BJ (cell line): ENCODE measurements at regions not wholly inside any gene's neighbourhood (a gene's known extent, or its start where the extent isn't known, plus 50 kb on each side); places are given as distances from the start of the nearest gene placed in this dataset.
"Not testable (repeated sequence)": the region's sequence is repeated elsewhere in the genome, so short reads cannot be mapped to it uniquely, and the experiment has no call there.

ENCODE experiments used
- CTCF ChIA-PET: fragments of 350-600 bp; formaldehyde crosslinking; extraction: SDS; loops from one replicate; lab custom pipeline; 2021; ENCODE audit warnings: antibody characterized with exemption, inconsistent platforms; lab: Yijun Ruan, JAX
- POLR2A ChIA-PET: fragments of 300-600 bp; sonication (Branson Sonifier 250); formaldehyde crosslinking; extraction: SDS; loops from one replicate; lab custom pipeline; 2021; ENCODE audit warnings: antibody characterized with exemption; lab: Charles Lee
- DNase-seq: peaks from one replicate; pipeline ENCODE4 v3.0.0-alpha.2; 2011; ENCODE audit warnings: low read depth
- H3K27me3 ChIP-seq: 2 replicates; pipeline ENCODE4 v1.6.0; 2011; ENCODE audit warnings: low read length; ENCODE audit not compliant: control insufficient read depth, insufficient read depth
- H3K36me3 ChIP-seq: 2 replicates; pipeline ENCODE4 v1.5.1; 2011; ENCODE audit warnings: low read length; ENCODE audit not compliant: control insufficient read depth, insufficient read depth
- H3K4me3 ChIP-seq: 2 replicates; pipeline ENCODE4 v1.5.1; 2011; ENCODE audit warnings: low read depth, mild to moderate bottlenecking, control low read depth, low read length
- TF ChIP-seq, protein P1 (sequence below): IDR thresholded peaks from 2 replicates; pipeline ENCODE4 v1.5.1; 2011; ENCODE audit warnings: low read depth, mild to moderate bottlenecking, control low read depth, inconsistent platforms, low read length, moderate library complexity; ENCODE audit not compliant: insufficient read depth

DNA sequence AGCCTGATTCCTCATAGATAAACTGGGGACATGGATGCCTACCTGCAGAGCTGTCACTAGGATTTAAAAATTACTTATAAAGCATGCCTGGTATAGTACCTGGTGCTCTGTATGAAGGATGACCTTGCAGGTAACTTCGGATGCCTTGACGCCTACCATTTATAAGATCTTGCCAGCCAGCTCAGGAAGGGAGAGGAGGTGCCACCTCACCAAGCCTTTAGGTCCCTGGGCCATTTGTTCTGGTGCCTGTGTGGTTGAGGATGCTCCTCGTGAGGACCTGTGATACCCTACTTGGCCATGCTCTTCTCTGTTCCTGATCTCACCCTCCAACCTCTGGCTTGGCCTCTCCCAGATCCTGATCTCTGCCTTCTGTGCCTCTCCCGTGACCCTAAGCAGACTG, 85.2 kb downstream of the FDX1 start:
- no peaks in the 10 kb centered on the region for H3K36me3 ChIP-seq
- ChIA-PET CTCF (interaction anchor here (0.6 kb wide), 1 partner anchor 175 kb away, joined by 3 read pairs; no protein-coding TSS in a partner anchor), POLR2A (no interaction called here)
- H3K27me3 ChIP-seq, result no peaks in the 10 kb centered on the region; the same call in 1 of the 2 replicates
- no peak for DNase-seq
- TF ChIP-seq, protein P1, sequence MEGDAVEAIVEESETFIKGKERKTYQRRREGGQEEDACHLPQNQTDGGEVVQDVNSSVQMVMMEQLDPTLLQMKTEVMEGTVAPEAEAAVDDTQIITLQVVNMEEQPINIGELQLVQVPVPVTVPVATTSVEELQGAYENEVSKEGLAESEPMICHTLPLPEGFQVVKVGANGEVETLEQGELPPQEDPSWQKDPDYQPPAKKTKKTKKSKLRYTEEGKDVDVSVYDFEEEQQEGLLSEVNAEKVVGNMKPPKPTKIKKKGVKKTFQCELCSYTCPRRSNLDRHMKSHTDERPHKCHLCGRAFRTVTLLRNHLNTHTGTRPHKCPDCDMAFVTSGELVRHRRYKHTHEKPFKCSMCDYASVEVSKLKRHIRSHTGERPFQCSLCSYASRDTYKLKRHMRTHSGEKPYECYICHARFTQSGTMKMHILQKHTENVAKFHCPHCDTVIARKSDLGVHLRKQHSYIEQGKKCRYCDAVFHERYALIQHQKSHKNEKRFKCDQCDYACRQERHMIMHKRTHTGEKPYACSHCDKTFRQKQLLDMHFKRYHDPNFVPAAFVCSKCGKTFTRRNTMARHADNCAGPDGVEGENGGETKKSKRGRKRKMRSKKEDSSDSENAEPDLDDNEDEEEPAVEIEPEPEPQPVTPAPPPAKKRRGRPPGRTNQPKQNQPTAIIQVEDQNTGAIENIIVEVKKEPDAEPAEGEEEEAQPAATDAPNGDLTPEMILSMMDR, result no peak
- no peak overlapping the region for H3K4me3 ChIP-seq

DNA sequence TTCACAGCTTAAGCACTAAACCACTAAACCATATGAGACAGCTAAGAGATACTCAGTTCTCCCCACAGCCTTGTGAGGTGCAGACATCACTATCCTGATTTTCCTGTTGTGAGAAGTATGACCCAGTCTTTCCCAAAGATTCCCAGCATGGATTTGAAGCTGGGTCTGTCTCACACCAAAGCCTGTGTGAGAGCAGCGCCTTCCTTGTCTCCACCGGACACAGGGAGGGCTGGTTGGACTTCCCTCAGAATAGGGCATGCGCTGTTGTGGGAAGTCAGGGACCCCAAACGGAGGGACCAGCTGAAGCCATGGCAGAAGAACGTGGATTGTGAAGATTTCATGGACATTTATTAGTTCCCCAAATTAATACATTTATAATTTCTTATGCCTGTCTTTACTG, 87.6 kb downstream of the FDX1 start:
- H3K4me3 ChIP-seq, H3K27me3 ChIP-seq, POLR2A ChIA-PET, H3K36me3 ChIP-seq, DNase-seq, CTCF ChIA-PET: not testable (repeated sequence)

DNA sequence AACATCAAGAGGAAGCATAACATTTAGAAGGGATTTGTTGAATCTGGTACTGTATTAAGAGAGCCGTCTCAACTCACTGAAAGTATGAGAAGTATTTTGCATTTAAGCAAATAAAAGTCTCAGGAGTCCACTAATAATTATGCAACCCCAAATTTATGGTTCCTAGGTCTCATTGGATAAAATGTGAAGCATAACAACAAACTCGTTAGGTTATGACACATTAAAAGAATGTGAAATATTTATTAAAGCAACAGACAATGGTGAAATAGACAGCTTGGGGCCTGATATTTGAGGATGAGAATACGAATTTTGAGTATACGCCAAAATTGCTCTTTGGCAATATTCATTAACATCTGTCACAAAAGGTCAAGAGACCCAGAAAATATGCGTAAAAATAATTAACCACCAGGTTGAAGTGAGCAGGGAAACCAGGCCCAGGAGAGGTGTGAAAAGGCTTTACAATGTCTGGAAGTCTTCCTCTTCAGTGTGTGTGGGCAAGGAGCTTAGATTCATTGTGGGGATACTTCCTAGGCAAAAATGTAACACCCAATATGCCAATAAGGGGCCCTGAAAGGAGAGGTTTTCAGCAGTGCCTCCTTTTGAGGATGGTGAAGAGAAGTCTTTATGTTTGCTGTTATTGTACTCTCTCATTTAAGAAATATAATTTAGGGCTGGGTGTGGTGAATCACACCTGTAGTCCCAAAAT, 89.2 kb downstream of the FDX1 start:
- POLR2A ChIA-PET, result no interaction called here

DNA sequence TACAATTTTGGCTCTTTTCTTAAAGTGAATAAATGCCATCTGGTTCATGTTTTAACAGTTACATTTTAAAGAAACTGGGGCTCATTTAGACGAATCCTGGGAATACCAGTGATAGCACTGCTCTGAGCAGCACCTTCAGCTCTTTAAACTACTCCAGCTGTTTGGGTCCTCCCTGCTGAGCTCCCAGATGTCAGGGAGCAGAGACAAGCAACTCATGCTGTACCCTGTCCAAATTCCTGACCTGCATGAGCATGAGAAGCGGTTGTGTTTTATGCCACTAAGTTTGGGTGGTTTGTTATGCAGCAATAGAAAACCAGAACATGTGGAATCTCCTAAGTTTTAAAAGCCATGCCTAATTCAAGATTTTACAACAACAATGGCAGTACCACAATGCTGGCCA, 90.0 kb downstream of the FDX1 start:
- DNase-seq, result peak; percentile 28
- TF ChIP-seq, protein P1, result no peak
- no peaks in the 10 kb centered on the region for H3K27me3 ChIP-seq
- ChIA-PET CTCF (interaction anchor here (0.6 kb wide), 1 partner anchor 1073 kb away, joined by 3 read pairs; no protein-coding TSS in a partner anchor), POLR2A (no interaction called here)
- no peak overlapping the region for H3K4me3 ChIP-seq
- no peaks in the 10 kb centered on the region for H3K36me3 ChIP-seq

More for the DNA sequence above, 89.2 kb downstream of the FDX1 start:
- TF ChIP-seq, protein P1, result no peak
- Histone ChIP-seq H3K4me3 (no peak overlapping the region), H3K27me3 (no peaks in the 10 kb centered on the region), H3K36me3 (no peaks in the 10 kb centered on the region)
- peak; percentile 42 for DNase-seq
- CTCF ChIA-PET, result no interaction called here

DNA sequence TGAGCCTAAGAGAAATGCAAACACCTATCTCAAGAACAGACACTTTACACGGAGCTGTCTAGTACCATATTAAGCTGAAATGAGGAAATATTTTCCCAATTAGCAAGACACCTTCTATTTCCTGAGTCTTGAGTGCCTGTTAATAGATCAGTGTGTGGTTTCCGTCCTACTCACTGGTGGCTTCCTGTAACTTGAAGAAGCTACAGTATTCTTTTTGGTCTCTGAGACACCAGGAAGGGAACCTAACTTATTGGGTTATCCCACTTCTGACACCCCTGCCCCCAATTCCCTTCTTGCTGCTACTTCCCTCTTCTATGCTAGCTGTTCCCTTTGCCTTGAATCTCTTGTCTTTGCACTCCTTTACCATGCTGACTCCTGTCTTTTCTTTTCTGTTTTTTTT, 92.7 kb downstream of the FDX1 start:
- TF ChIP-seq, protein P1, result no peak
- Histone ChIP-seq H3K36me3 (no peaks in the 10 kb centered on the region), H3K4me3 (no peak overlapping the region), H3K27me3 (no peaks in the 10 kb centered on the region)
- ChIA-PET POLR2A (no interaction called here), CTCF (no interaction called here)
- no peak for DNase-seq

DNA sequence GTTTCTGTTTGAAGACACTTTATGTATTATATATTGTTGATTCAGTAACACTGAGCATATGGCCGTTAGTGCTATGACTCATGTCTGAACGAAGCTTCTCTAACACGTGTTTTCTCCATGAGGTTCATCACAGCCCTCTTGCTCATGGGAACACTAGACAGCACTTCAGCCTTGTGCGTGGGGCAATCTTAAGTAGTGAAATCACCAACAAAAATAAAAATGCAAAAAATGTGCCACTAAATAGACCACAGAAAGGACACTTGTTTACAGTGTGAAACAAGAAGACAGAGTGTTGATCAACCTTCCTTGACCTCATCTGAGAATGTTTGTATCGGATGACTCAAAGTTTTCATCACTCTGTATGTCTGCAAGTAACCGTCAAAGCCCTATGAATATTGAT, 94.5 kb downstream of the FDX1 start:
- TF ChIP-seq, protein P1, result no peak
- H3K27me3 ChIP-seq, result no peaks in the 10 kb centered on the region
- DNase-seq, result peak; percentile 88
- POLR2A ChIA-PET, result interaction anchor here (0.5 kb wide), 1 partner anchor 294 kb away, joined by 3 read pairs; no protein-coding TSS in a partner anchor
- no peaks in the 10 kb centered on the region for H3K36me3 ChIP-seq
- CTCF ChIA-PET, result interaction anchor here (1.0 kb wide), 1 partner anchor 13 kb away, joined by 3 read pairs; no protein-coding TSS in a partner anchor
- no peak overlapping the region for H3K4me3 ChIP-seq
